Activated CD8-positive, alpha-beta memory T cell treated with anti-CD3 and anti-CD28 coated beads for 48 hours (primary cell): ENCODE measurements at regions not wholly inside any gene's neighbourhood (a gene's known extent, or its start where the extent isn't known, plus 50 kb on each side); places are given as distances from the start of the nearest gene placed in this dataset.

Experiments used
- DNase-seq, 3 experiments: peaks; one replicate each; pipeline ENCODE4 v3.0.0-alpha.2; 2020; ENCODE audit warnings: low read depth in 2 of 3, low spot score in 2 of 3

- DNase-seq, result no peak
Observed at GRCh38 chr6:41450581-41450980, 95.6 kb upstream of the FOXP4 start.

- no peak for DNase-seq
Observed at GRCh38 chr6:41451039-41451438, 95.1 kb upstream of the FOXP4 start.

GRCh38 chr6:41451515-41452163, 94.5 kb upstream of the FOXP4 start:
- no peak for DNase-seq

GRCh38 chr6:41452763-41453162, 93.4 kb upstream of the FOXP4 start:
- no peak for DNase-seq

GRCh38 chr6:41453244-41453643, 92.9 kb upstream of the FOXP4 start:
- DNase-seq, result no peak

GRCh38 chr6:41454189-41454789, 91.9 kb upstream of the FOXP4 start:
- DNase-seq, result no peak

GRCh38 chr6:41455410-41455809, 90.8 kb upstream of the FOXP4 start:
- DNase-seq, result no peak

GRCh38 chr6:41455818-41456217, 90.4 kb upstream of the FOXP4 start:
- DNase-seq, result no peak

GRCh38 chr6:41457303-41457670, 88.9 kb upstream of the FOXP4 start:
- DNase-seq, result no peak

- no peak for DNase-seq
Observed at GRCh38 chr6:41459738-41460137, 86.4 kb upstream of the FOXP4 start.

- DNase-seq, result no peak
Observed at GRCh38 chr6:41460742-41461336, 85.3 kb upstream of the FOXP4 start.

- DNase-seq, result no peak
Observed at GRCh38 chr6:41462033-41462432, 84.1 kb upstream of the FOXP4 start.

- DNase-seq, result no peak
Observed at GRCh38 chr6:41463062-41463930, 82.9 kb upstream of the FOXP4 start.

- no peak for DNase-seq
Observed at GRCh38 chr6:41464019-41464418, 82.2 kb upstream of the FOXP4 start.

GRCh38 chr6:41464481-41464880, 81.7 kb upstream of the FOXP4 start:
- no peak for DNase-seq

- DNase-seq, result no peak
Observed at GRCh38 chr6:41466437-41466990, 79.7 kb upstream of the FOXP4 start.

GRCh38 chr6:41467061-41467460, 79.1 kb upstream of the FOXP4 start:
- DNase-seq, result no peak

- no peak for DNase-seq
Observed at GRCh38 chr6:41467627-41468404, 78.4 kb upstream of the FOXP4 start.

- no peak for DNase-seq
Observed at GRCh38 chr6:41469156-41470028, 76.8 kb upstream of the FOXP4 start.

- DNase-seq, result no peak
Observed at GRCh38 chr6:41470029-41470330, 76.2 kb upstream of the FOXP4 start.
